GM21515 (cell line): ENCODE measurements at regions not wholly inside any gene's neighbourhood (a gene's known extent, or its start where the extent isn't known, plus 50 kb on each side); places are given as distances from the start of the nearest gene placed in this dataset.

Experiments used
- ATAC-seq: cut with Tn5 transposase; IDR thresholded peaks from one replicate; pipeline ENCODE4 v1.9.1; 2021; ENCODE audit not compliant: unreplicated experiment

DNA sequence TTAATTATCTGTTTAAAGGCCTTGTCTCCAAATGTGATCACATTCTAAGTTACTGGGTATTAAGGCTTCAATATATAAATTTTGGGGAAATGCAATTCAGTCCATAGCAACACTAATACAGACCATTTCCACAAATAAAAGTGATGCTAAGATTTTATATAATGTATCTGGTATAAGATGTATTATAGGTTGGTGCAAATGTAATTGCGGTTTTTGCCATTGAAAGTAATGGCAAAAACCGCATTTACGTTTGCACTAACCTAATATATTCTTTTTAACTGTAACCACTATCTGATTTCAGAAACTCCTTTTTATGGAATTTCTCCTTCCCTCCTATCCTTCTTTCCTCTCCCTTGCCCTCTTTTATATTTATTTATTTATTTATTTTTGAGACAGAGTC lies 1020.6 kb downstream of the BCL11A start:
- ATAC-seq: no peak

DNA sequence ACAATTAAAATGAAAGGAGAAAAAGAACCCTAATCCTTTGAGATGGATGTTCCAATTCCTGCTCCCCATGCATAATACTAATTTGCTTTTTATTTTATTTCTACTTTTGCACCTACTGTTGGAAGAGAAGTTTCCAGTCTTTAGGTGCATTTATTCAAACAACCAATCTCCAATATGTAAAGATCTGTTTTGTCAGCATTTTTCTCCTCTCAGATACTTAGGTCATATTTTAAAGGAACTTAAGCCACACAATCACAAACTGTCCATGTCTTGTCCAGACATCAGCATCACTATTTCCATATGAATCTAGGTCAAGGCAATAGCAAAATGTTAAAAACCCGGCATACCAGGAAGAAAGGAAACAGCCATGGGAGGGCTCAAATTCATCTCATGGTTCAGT lies 1023.2 kb downstream of the BCL11A start:
- no peak for ATAC-seq

DNA sequence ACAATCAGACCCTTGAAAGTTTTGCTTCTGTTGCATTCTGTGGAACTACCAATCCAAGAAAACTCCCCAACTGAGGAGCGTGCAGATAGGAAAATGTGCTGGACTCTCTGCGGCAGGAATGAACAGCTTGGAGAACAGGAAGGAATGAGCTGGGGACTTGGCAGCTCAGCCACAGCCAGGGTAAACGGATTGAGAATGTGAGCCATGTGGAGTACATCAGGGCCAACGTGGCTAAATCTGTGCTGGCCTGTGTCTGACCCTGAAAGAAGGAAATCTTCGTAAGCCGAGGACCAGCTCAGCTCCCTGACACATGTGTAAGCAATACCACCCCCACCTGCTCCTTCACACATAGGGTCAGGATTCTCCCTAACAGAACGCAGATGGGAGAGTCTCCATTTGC lies 1023.7 kb downstream of the BCL11A start:
- no peak for ATAC-seq

DNA sequence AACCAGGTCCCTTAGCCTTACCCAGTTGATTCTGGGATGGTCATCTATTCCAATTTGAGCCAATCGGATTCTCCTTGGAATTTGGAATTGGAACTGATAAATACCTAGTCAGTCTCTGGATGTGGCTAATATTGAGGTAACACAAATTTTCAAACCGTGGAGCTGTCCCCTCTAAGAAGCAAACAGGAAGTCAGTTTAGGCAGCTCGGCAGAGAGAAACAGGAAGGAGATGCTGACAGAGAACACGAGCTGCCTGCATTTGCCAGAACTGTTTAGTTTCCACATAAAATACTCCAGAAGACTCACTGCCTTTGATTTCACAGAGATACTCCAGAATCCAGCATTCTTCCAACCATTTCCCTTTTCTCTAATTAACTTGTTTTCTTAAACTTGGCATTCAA lies 1024.9 kb downstream of the BCL11A start:
- no peak for ATAC-seq

DNA sequence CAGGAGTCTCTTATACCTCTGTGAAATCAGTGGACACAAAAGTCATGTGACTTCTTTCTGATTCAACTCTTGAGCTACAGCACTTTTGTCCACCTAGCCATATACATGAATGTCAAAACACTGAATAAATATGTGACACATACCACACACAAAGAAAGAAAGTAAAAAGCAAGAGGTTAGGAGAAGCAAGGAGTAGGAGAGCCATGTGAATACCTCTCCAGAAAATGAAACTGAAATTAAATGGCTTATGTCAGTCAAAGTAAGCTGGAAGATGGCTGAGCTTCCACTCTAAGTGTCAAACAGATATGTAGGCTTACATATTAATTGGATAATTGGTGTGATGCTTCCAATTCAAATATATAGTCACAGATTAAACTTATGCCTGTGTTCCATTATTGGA lies 1050.5 kb downstream of the BCL11A start:
- no peak for ATAC-seq

DNA sequence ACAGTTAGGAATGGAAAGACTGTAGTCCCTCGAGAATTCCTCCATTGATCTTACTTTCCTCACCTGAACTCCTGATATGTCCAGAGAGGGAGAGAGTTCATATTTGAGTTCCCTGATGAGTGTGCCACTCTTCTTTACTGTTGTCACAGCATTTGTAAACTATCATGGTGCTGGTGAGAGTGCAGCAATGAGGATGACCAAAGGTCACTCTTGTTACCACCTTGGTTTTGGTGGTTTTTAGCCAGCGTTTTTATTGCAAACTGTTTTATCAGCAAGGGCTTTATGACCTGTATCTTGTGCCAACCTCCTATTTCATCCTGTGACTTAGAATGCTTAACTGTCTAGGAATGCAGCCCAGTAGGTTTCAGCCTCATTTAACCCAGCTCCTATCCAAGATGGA lies 1062.5 kb downstream of the BCL11A start:
- ATAC-seq: no peak

DNA sequence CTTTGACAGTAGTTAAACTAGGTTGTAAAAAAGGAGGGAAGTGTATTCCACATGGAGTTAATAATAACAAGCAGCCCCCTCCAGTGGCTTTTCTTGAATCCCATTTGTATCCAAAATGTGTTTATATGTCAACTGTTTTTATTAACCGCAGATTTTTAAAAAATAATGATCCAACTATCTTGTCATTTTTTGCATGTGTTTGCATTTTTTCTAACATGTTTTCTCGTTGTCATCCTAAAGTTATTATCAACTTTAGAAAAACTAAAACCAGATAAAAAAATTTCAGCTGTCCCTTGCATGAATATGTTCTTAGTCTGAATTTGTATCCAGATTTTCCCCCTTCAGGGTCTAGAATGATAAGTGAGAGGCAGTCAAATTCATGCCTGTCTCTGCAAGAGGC lies 1063.3 kb downstream of the BCL11A start:
- no peak for ATAC-seq

DNA sequence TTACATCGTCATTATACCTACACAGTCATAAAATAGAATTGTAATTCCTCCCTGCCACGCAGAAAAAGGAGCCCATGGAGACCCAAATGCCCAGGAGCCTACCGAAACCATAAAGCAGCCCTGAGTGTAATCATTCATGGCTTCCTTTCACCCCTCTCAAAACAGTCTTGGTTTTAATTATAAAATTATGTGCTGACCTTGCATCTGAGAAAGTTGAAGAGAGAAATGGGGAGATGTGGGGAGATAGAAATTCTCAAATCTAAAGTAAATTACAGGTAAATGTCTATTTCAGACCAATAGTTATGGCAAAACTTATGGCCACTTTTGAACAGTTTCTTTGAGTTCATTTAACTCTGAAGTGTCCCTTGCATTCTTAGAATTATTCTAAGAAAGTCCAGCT lies 1068.8 kb downstream of the BCL11A start:
- no peak for ATAC-seq

DNA sequence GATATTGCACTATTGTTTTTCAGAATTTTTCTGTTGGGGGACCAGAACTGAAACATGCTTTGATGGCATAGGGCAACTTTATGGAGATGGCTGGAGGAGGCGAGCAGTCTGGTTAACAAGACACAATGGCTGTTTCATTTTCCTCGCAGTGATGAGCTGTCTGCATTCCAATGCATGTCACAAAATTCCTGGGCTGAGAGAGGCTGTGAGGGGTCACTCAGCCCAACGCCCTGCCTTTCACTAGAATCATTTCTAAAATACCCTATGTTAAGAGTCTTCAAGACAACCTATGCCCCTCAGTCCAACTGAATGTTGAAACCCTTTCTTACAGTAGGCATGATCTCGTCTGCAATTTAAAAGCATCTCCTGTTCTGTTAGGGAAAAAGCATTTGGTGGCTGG lies 1090.0 kb downstream of the BCL11A start:
- ATAC-seq: no peak

DNA sequence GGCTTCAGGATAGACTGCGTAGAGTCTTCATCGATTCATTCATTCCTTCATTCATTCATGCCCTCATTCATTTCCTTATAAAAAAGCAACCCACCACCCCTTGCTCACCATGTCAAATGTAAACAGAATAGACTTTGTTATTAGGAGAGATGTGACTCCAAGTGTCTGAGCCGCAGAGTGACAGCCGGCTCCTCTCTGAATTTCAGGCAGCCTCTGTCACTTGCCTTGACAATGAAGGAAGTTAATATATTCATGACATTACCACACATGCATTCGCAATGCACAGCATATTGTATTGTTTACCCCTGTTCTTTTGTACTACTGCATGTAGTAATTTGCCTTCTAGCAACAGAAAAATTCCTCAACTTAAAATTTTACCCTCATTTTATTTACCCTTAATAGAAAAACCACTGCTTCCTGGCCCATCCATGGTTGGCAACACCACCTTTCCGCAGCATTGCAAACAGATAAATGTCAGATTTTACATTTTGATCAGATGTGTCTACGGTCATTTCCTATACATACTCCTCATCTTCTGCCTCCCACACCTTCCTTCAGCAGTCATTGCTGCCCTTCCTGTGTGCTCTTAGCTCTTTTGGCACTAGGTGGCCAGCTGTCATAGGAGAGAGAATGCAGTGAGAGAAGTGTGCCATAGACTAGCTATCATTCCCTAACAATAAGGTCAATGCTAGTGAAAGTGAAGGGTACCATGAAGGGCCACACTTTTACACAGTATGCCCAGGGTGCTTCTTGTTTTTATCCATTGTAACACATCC lies 1090.8 kb downstream of the BCL11A start:
- no peak for ATAC-seq

DNA sequence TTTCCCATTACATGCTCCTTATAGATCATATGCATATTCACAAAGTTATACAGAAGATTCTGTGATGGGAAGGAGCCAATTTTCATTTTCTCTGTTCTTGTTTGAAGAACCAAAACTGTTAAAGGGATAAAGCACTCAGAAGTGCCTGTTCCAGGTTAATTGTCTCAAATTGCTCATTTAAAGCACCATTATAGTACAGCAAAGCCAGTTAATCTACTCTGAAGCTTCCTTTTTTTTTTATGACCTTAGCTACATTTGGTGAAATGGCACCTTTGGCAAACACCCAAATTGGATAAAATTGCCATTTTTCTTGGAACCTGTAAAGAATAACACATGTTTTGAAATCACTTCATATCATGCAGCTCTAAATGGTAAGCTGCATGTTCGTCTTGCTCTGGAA lies 1092.3 kb downstream of the BCL11A start:
- ATAC-seq: no peak

DNA sequence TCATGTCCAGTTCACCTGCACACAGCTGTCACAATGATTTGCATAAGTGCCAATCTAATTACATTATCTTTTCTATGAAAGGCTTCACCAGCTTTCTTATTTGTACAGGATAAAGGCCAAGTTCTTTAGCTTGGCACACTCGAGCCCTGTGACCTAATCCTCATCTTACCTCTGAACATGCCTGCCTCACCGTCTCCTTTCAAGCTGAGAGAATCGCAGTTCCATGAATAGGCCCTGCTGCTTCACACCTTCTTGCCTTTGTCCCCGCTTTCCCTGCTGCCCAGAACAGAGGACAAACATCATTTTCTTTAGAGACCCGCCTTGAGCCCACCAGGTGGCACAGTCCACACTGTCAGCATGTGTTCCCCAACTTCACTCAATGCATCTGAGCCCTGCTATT lies 1094.7 kb downstream of the BCL11A start:
- no peak for ATAC-seq

DNA sequence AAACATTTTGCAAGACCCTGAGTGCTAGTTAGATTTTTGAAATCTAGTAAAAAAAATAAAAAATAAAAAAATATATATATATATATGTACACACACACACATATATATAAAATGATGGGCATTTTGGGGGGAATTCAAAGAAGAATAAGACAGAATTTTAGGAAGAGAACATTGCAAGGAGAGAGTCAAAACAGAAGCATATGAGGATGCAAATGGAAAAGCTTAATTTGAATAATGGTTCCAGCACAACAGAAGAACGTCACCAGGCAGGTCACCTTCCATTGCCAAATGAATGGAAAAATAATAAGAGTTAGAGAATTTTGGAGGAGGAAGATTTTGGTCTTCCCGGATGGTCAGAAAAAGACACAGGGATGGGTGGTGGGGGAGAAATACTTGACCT lies 1097.2 kb downstream of the BCL11A start:
- no peak for ATAC-seq

DNA sequence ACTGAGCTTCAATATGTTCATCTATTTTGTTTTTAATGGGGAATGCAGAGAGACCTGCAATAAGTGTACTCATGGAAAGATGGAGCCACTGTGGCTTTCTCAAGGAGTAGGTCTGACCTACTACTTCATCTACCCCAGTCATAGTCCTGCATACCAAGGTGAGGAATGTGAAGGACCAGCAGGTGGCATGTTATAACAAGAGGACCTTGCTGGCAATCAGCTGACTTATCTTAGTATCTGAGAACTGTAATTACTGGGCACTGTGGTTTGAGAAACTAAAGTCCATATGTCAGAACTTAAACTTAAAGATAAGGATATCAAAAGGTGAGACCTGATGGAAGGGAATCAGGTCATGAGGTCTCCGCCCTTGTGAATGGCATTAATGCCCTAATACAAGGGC lies 1104.2 kb downstream of the BCL11A start:
- ATAC-seq: no peak

DNA sequence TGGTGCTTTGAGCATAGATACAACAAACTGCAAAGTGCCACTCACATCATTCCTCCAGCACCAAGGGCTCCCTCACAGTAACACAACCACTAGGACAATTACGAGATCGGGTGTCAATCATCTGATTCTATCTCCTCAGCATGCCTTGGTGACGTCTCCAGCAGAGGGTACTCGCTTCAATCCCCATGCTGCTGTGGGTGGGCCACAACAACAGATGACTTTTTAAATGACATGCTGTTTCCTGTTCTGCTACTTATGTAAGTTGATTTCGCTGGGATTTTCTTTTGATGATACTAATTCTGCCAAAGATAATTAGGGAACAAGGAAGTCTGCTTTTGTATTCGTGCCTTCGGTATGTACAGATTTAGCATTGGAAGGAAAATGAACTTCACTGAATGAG lies 1113.0 kb downstream of the BCL11A start:
- no peak for ATAC-seq

DNA sequence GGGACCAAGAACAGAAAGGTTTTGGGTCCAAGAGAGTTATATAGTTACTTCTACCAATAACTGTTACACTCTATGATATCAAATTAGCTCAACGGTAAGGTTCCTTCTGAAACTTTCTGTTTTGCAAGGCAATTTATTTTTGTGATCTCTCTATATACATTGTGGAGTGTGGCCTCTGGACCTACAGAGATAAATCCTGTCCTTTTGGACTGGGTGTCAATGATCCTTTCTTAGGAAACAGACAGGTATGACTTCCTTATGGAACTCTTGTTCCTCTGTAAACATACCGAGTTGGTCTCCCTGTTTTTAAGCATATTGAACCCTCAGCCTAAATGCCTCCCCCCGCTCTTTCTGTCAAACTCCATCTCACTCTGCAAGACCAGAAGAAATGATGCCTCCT lies 1117.8 kb downstream of the BCL11A start:
- ATAC-seq: no peak

DNA sequence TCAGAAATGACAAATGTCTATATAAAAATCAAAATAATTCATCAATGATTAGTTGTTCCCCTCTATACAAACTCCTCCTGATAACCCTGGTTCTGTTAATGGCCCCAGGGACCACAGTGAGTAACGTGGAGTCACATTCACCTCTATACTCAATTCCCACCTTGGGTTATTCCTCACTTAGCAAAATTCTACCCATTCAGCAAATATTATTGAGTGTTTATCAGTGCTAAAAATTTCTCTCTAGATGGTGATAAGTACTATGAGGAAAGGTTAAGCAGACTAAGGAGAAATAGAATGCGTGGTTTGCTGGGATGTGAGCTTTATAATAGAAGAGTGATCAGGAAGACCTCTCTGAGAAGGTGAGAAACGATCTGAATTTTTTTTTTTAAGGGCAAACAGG lies 1124.5 kb downstream of the BCL11A start:
- ATAC-seq: no peak

DNA sequence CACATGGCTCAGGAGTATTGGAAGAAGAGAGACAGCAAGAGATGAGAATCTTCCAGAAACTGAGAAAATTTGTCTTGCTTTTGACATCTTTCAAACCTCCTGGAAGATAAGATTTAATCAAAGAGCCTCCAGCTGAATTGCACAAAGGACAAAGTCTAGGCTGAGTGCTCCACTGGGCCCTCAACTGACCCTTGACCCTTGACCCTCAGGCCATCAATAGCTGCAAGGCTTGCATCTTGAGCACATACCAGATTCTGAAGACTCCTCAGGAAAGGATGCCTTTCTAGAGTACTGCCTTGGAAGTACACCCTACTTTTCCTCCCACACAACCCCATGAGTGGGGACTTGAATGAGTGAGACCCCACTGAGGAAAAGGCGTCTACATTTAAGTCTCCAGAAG lies 1125.5 kb downstream of the BCL11A start:
- ATAC-seq: no peak

DNA sequence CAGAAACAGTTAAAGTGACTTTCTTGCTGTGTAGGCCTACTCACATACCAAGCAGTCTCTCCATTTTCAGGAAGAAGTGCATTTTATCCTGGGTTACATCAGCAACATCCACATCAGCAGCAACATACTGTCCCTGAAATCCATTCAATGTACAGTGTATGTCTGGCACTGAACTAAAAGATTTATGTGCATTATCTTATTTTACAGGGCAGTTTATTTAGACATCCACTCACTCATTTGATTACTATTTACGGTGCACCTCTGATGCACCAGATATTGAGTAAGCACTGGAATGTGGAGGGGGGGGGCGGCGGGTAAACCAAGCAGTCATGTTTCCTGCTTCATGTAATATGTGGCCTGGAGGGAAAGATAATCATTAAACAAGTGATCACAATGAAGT lies 1128.2 kb downstream of the BCL11A start:
- ATAC-seq: no peak

DNA sequence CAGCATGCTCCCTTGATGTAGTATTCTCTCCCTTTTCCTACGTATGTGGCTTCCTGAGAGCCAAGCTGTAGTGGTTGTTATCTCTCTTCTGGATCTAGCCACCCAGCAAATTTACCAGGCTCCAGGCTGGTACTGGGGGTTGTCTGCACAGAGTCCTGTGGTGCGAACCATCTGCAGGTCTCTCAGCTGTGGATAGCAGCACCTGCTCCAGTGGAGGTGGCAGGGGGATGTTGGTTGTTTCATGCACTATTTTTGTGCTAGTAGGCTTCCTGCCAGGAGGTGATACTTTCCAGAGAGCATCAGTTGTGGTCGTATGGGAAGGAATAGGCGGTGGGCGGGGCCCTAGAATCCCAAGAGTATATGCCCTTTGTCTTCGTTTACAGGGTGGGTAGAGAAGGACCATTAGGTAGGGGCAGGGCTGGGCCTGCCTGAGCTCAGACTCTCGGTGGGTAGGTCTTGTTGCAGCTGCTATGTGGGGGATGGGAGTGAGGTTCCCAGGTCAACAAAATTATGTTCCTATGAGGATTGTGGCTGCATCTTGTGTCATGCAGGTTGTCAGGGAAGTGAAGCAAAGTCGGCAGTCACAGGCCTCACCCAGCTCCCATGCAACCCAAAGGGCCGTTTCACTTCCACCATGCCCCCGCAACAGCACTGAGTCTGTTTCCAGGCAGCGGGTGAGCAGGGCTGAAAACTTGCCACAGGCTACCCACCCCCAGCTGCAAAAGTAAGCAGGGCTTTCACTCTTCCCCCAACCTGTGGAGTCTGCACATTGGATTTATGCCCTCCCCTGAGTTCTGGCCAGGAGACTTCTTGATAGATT lies 1139.5 kb downstream of the BCL11A start:
- no peak for ATAC-seq

DNA sequence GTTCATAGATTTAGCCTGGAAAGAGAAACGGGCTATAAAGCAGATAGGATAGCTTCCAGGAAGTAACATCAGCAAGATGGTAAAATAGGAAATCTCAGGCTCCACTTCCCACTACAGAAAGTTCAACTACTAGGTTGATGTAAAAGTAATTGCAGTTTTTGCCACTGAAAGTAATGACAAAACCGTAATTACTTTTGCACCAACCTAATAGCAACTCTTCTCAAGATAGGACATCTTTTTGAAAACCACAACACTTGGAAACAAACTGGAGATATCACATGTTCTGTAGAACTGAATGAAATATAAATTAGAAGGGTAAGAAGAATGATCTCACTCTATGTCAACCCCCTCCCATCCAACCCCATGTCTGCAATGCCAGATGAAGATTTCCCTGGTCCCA lies 1154.3 kb downstream of the BCL11A start:
- ATAC-seq: no peak

DNA sequence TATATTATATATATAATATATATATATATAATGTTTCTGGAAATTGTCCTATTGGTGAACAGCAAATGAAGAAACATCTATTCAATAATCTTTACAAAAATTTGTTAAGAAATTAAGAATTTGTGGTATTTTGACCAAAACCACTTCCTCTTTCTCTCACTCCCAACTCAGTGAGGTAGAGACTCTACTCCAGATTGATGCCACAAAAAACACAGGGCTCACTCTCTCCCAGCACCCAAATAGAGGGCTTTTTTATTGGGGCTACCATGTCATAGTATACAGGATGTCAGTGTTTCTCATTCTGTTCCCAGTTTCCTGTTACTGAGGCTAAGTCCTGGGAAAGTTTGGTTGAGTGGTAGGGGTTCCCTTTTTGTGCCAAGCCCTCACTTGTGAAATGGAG lies 1155.4 kb downstream of the BCL11A start:
- no peak for ATAC-seq

DNA sequence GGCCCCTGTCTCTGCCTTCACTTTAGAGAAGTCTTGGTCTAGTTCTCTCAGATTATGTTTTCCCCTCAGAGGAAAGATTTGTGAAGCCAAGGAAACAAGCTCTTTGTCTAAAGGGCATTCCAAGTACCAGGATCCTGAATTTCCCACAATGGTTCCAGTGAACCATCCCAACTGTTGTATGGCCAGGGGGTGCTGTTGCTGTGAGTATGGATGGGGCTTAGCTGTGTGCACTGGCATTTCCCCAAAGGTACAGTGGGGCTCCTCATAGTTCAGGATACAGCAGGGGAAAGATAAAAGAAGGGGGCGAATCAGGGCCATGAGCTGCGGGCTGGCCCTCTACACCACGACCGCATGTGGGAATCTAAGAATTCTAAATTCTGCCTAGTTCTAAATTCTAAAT lies 1154.0 kb upstream of the FANCL start:
- no peak for ATAC-seq
